CD4-positive, alpha-beta T cell treated with Interleukin-6 for 4 hours (primary cell): ENCODE measurements at regions not wholly inside any gene's neighbourhood (a gene's known extent, or its start where the extent isn't known, plus 50 kb on each side); places are given as distances from the start of the nearest gene placed in this dataset.
A peak's percentile ranks its signal among the peaks of the same experiment; 100 is the strongest.

ENCODE experiments used
- DNase-seq: peaks from one replicate; pipeline ENCODE4 v3.0.0-alpha.2; 2020; ENCODE audit warnings: mixed read lengths

- no peak for DNase-seq
Observed at GRCh38 chr15:91692596-91692995, 160.9 kb upstream of the SLCO3A1 start.

- no peak for DNase-seq
Observed at GRCh38 chr15:91694131-91694830, 159.2 kb upstream of the SLCO3A1 start.

GRCh38 chr15:91694831-91695210 lies 158.7 kb upstream of the SLCO3A1 start:
- DNase-seq: no peak

- DNase-seq: no peak
Observed at GRCh38 chr15:91695799-91696198, 157.7 kb upstream of the SLCO3A1 start.

GRCh38 chr15:91696981-91697380 lies 156.5 kb upstream of the SLCO3A1 start:
- no peak for DNase-seq

- no peak for DNase-seq
Observed at GRCh38 chr15:91698241-91698640, 155.3 kb upstream of the SLCO3A1 start.

- DNase-seq: no peak
Observed at GRCh38 chr15:91699741-91700140, 153.8 kb upstream of the SLCO3A1 start.

- DNase-seq: no peak
Observed at GRCh38 chr15:91703274-91703673, 150.2 kb upstream of the SLCO3A1 start.

GRCh38 chr15:91704343-91704742 lies 149.2 kb upstream of the SLCO3A1 start:
- no peak for DNase-seq

GRCh38 chr15:91706322-91707032 lies 147.0 kb upstream of the SLCO3A1 start:
- peak; percentile 85 for DNase-seq

GRCh38 chr15:91710080-91710698 lies 143.3 kb upstream of the SLCO3A1 start:
- no peak for DNase-seq

GRCh38 chr15:91711384-91712033 lies 142.0 kb upstream of the SLCO3A1 start:
- DNase-seq: no peak

- no peak for DNase-seq
Observed at GRCh38 chr15:91712286-91712685, 141.2 kb upstream of the SLCO3A1 start.

- DNase-seq: no peak
Observed at GRCh38 chr15:91716536-91716935, 137.0 kb upstream of the SLCO3A1 start.

GRCh38 chr15:91717811-91718210 lies 135.7 kb upstream of the SLCO3A1 start:
- DNase-seq: no peak

GRCh38 chr15:91723959-91724358 lies 129.5 kb upstream of the SLCO3A1 start:
- no peak for DNase-seq

- no peak for DNase-seq
Observed at GRCh38 chr15:91733661-91734060, 119.8 kb upstream of the SLCO3A1 start.

GRCh38 chr15:91737151-91737818 lies 116.2 kb upstream of the SLCO3A1 start:
- no peak for DNase-seq

- no peak for DNase-seq
Observed at GRCh38 chr15:91741986-91742385, 111.5 kb upstream of the SLCO3A1 start.

- DNase-seq: no peak
Observed at GRCh38 chr15:91751611-91752010, 101.9 kb upstream of the SLCO3A1 start.

- no peak for DNase-seq
Observed at GRCh38 chr15:91752081-91752785, 101.3 kb upstream of the SLCO3A1 start.

GRCh38 chr15:91759560-91759959 lies 93.9 kb upstream of the SLCO3A1 start:
- no peak for DNase-seq
